ENCODE measurements at regions not wholly inside any gene's neighbourhood (a gene's known extent, or its start where the extent isn't known, plus 50 kb on each side); places are given as distances from the start of the nearest gene placed in this dataset.

GRCh38 chr12:115324949-115325593 lies 641.1 kb upstream of the TBX3 start:
- Histone ChIP-seq H2AFZ (ENCODE audit: low read depth, low read length) (no peak overlapping the region), H3K9me2 (ENCODE audit: insufficient read depth, low read length) (no peaks in the 10 kb centered on the region), H3K9me3 (ENCODE audit: low read length) (no peaks in the 10 kb centered on the region), H3K27me3 (ENCODE audit: insufficient read depth, low read depth, low read length) (no peaks in the 10 kb centered on the region), H3F3A (ENCODE audit: insufficient read depth, low read length, poor library complexity, severe bottlenecking) (no peaks in the 10 kb centered on the region), H3K4me2 (ENCODE audit: low read length) (no peak overlapping the region), H4K20me1 (ENCODE audit: insufficient read depth) (no peaks in the 10 kb centered on the region), H3K36me3 (ENCODE audit: insufficient read depth, low read length) (no peaks in the 10 kb centered on the region), H3K4me3 (ENCODE audit: low read length) (no peak overlapping the region), H3K79me2 (replicated peaks; ENCODE audit: insufficient read depth, low read length) (no peaks in the 10 kb centered on the region), H3K27ac (ENCODE audit: low read length) (no peak overlapping the region), H3K9ac (ENCODE audit: low read length) (no peak overlapping the region)
- TF ChIP-seq REST (IDR thresholded peaks at IDR 0.05; ENCODE audit: borderline replicate concordance) (no peak), SMC3 (conservative IDR thresholded peaks at IDR 0.05; ENCODE audit: poor library complexity) (no peak), EP300 (conservative IDR thresholded peaks at IDR 0.05; ENCODE audit: poor library complexity, severe bottlenecking) (no peak), TAF1 (IDR thresholded peaks at IDR 0.05; ENCODE audit: low read depth) (no peak), POLR2AphosphoS5 (IDR thresholded peaks at IDR 0.05) (no peak), CTCF (IDR thresholded peaks at IDR 0.05; ENCODE audit: poor library complexity, severe bottlenecking) (no peak), RAD21 (conservative IDR thresholded peaks at IDR 0.05) (no peak), MXI1 (conservative IDR thresholded peaks at IDR 0.05; ENCODE audit: poor library complexity, severe bottlenecking) (no peak), EZH2 (IDR thresholded peaks at IDR 0.05; ENCODE audit: borderline replicate concordance, insufficient read depth, low read length, poor library complexity, severe bottlenecking) (no peak)

DNA sequence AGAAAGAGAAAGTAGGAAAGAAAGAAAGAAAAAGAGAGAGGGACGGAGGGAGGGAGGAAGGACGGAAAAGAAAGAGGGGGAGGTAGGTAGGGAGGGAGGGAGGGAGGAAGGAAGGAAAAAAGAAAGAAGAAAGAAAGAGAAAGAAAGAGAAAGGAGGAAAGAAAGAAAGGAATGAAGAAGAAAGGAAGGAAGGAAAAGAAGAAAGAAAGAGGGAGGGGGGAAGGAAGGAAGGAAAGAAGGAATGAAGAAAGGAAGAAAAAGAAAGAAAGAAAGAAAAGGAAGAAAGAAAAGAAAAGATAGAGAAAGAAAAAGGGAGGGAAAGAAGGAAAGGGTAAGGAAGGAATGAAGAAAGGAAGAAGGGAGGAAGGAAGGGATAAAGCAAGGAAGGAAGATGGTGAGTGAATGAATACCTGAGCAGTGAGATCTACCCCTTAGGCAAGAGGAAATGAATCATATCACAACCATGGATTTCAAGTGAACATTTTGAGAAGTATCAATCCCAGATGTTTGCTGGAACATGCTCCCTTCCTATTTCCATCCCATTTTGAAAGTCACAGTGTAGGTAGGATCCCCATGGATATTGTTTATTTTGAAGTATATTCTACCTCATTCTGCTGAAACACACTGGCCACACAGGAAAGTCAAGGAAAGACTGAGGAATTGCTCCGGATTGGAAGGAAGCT lies 639.4 kb upstream of the TBX3 start:
- H3K9ac ChIP-seq (ENCODE audit: low read length) = no peak overlapping the region
- H3K4me3 ChIP-seq (ENCODE audit: low read length) = no peak overlapping the region
- no peaks in the 10 kb centered on the region for H4K20me1 ChIP-seq (ENCODE audit: insufficient read depth)
- H3K36me3 ChIP-seq (ENCODE audit: insufficient read depth, low read length) = no peaks in the 10 kb centered on the region
- H3K27ac ChIP-seq (ENCODE audit: low read length) = no peak overlapping the region
- H3K4me2 ChIP-seq (ENCODE audit: low read length) = no peak overlapping the region
- no peaks in the 10 kb centered on the region for H3K9me3 ChIP-seq (ENCODE audit: low read length)
- TF ChIP-seq REST (IDR thresholded peaks at IDR 0.05; ENCODE audit: borderline replicate concordance) (no peak), EZH2 (IDR thresholded peaks at IDR 0.05; ENCODE audit: borderline replicate concordance, insufficient read depth, low read length, poor library complexity, severe bottlenecking) (no peak), MXI1 (conservative IDR thresholded peaks at IDR 0.05; ENCODE audit: poor library complexity, severe bottlenecking) (no peak), EP300 (conservative IDR thresholded peaks at IDR 0.05; ENCODE audit: poor library complexity, severe bottlenecking) (no peak), POLR2AphosphoS5 (IDR thresholded peaks at IDR 0.05) (no peak), TAF1 (IDR thresholded peaks at IDR 0.05; ENCODE audit: low read depth) (no peak), RAD21 (conservative IDR thresholded peaks at IDR 0.05) (no peak), CTCF (IDR thresholded peaks at IDR 0.05; ENCODE audit: poor library complexity, severe bottlenecking) (no peak), SMC3 (conservative IDR thresholded peaks at IDR 0.05; ENCODE audit: poor library complexity) (no peak)
- no peaks in the 10 kb centered on the region for H3K9me2 ChIP-seq (ENCODE audit: insufficient read depth, low read length)
- H2AFZ ChIP-seq (ENCODE audit: low read depth, low read length) = no peak overlapping the region
- no peaks in the 10 kb centered on the region for H3F3A ChIP-seq (ENCODE audit: insufficient read depth, low read length, poor library complexity, severe bottlenecking)
- no peaks in the 10 kb centered on the region for H3K27me3 ChIP-seq (ENCODE audit: insufficient read depth, low read depth, low read length)
- H3K79me2 ChIP-seq (replicated peaks; ENCODE audit: insufficient read depth, low read length) = no peaks in the 10 kb centered on the region
